Amygdala (tissue), 56 donors: ENCODE measurements at regions not wholly inside any gene's neighbourhood (a gene's known extent, or its start where the extent isn't known, plus 50 kb on each side); places are given as distances from the start of the nearest gene placed in this dataset.

Experiments
- DNase-seq, 56 donors: peaks; one replicate each; lab custom pipeline; 2025; lab: John Stamatoyannopoulos, UW

DNA sequence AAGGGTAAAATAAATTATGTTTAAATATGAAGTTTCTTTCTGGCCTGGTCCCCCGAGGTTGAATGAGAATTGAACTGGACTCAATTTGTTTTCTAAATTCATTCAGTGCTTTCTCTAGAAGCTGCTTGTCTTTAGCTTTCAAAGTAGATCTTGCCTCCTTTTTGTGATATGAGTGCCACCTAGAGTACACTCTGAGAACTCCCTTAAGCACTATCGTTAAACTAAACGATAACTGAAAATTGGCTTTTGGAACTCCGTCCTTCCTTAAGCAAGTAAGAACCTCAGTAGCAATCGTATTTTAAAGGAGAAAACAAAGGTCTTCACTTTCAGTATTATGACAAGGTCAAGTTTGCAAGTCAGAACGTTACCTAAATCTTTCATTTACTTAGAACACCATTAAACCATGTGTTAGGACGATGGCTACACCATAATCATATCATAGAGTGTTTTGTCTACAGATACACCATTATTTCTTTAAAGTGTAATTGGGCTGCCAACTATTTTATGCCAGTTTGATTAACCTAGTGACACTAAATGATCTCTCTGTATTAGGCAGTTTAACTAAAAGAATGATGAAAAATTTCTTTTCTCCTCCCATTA, 364.8 kb downstream of the SNAPC1 start:
- DNase-seq, result peak in 3 of 56 donors; percentile 7 to 59 (median 14)

DNA sequence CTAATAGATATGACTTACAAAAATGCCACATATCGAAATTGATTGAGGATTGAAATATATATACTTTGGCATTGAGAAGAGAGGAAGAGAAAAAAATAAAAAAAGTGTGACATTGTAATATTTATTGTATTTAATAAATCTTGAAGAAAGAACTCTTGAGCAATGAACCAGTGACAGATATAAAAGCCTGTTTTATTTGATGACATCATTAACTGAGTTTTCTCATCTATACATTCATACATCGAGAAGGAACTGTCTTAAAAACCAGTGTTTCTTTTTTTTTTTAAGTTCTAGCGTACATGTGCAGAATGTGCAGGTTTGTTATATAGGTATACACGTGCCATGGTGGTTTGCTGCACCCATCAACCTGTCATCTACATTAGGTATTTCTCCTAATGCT, 368.2 kb downstream of the SNAPC1 start:
- DNase-seq, result no peak

DNA sequence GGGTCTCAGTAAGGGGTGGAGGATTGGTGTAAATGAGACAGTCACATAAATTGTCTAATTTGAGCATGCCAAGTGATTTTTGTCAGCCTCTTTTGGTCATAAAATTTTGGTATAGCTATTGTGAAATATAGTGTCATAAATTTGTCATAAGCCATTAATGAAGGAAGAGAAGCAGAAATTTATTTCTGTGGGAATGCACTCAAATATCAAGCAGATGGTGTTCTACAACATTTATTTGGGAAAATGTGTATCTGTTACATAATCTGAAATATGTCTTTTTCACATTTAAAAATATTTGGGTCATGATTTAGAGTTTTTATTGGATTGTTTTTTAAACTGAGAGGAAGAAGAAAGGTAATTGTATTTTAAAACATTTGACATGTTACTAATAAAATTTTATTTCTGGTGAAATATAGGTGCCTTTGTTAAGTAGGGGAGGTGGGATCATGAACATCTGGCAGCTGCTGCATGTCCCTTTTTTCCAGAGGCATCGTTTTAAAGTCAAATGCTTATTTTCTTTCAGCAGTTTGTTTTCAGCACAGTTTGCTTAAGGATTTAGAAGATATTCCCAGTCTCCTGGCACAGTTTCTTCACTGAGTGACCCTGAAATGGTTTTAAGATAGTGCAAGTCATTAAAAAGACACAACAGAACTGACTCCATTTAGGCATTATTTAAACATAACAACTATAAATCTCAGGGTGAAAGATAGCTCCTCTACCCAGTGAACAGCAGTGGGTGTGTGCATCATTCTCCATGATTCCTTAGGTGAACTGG, 371.7 kb downstream of the SNAPC1 start:
- no peak for DNase-seq

DNA sequence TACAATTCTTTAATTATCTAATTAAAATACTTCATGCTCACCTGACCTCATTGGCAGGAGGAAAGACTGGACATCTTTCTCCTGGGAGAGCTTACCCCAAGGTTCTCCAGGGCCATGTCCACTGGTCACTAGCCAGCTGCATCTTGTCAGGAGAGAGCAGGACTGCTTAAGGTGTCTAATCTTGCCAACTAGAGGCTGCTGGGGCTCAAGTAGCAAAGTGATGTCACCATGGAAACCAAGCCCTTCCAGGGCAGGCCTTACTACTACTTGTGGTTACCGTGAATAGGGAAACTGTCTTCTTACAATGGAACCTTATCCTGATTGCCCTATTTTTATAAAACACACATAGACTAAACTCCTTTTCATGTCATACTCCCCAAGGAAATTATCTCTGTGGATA, 376.4 kb downstream of the SNAPC1 start:
- no peak for DNase-seq

DNA sequence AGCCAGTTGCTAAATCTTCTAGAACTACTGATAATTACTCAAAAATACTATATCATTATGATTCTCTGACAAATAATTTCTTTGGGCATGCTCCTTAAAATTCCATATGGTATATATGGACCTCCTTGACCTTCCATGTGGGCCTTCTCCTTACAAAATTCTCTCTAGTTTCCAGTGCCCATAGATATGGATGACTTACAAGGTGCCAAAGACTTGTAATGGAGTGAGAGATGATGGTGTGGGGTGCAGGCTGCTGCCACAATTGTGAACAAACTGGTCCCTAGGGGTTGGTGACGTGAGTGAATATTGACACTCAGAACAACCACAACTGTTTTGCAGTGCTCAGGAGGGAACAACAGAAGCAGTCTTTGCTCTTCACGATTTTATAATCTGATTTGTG, 378.9 kb downstream of the SNAPC1 start:
- DNase-seq, result no peak

DNA sequence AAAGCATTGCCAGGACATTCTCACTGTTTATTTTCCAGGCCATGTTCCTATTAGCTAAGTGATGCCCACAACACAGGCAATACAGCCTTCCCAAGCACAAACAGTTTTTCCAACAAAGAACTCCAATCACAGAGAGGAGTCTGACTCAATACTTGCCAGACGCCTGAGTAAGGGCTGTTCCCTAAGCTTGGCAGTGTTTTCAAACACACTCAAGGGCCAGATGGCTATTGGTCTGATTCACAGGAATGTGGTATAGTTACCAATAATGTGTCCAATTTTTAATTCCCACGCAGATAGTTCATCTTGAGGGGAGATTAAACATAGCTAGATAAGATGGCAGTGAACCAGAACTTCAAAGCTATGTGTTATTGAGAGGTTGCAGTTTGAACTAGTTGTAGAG, 381.0 kb downstream of the SNAPC1 start:
- peak in 11 of 56 donors; percentile 3 to 33 (median 11) for DNase-seq

DNA sequence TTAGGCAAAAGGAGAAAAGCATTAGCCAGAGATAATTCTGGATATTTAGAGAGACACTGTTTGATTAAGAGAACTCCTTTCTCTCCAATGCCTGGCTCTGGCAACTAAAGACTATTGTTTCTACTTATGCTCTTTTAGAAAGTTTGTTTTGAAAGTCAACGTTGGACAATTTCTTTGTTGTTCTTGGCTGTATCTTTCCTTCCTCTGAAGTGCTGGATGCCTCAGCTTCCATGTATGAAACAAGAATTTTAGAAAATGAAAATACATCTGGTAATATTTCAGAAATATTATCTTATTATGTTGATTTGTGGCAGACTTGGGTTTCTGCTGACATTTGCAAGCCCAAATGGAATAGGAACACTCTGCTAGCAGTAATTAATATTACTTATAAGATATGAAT, 382.6 kb downstream of the SNAPC1 start:
- DNase-seq, result no peak

DNA sequence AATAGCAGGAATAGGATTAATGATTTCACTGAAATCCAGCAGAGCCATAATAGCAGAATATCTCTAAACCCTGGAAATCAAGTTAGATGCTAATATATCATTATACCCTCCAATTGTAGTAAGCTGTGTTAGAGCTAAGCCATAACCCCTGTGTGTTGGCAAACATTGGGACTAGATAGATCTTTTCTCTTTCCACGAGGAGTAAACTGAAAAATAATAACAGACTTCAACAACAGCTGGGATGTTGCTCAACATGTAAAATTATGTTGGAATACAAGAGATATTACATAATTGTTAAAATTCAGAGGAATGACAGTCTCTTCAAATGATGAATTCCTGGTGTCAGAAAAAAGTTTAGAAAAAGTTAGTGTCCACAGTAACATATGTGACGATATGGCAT, 383.8 kb downstream of the SNAPC1 start:
- DNase-seq, result no peak

DNA sequence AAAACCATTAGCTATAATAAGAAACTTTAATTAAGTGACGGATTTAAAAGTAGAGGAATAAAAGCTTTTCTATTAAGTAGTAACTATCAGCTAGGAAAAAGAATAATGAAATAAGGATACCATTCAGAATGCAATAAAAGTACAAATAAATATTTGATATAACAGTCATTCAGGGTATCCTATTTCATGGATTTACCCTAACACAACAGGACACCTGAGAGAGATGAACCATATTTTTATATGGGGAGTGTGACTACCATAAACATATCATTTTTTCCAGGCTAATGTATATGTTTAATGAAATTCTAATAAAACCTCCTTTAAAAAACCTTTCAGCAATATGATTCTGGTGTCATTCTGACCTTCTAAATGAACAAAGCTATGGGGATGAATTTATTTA, 393.8 kb downstream of the SNAPC1 start:
- no peak for DNase-seq

DNA sequence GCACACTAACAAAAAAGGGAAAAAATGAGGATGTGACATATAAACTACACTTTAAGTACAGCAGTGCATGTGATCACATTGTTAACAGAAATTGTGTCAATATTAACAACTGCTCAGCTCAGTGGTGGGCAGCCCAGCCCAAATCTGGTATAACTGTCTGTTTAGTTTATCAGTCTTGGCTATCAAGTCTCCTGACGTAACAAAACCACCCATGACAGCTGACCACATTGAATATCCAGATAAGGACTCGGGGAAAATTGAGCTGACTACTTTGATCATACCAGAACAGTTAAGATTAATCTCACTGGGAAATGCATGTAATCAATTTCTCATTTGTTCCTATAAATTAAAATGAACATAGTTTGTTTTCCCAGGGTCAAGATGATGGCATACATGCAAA, 396.6 kb downstream of the SNAPC1 start:
- no peak for DNase-seq

DNA sequence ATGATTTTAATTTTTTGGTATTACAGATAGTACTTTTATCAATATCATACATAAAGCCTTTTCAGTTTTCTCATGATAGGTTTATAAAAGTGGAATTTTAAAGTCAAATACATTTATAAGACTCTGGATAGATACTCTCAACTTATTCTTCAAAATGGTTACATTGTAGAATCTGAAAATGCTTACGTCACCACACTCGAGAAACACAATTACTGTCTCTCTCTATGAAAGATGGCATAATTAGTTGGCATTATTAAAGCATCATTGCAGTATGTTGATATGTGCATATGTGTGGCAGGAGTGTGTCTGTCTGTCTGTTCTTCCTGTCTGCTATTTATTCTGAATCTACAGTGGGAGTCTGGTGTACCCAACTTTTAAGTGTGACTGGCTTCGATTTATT, 397.1 kb downstream of the SNAPC1 start:
- DNase-seq, result no peak

DNA sequence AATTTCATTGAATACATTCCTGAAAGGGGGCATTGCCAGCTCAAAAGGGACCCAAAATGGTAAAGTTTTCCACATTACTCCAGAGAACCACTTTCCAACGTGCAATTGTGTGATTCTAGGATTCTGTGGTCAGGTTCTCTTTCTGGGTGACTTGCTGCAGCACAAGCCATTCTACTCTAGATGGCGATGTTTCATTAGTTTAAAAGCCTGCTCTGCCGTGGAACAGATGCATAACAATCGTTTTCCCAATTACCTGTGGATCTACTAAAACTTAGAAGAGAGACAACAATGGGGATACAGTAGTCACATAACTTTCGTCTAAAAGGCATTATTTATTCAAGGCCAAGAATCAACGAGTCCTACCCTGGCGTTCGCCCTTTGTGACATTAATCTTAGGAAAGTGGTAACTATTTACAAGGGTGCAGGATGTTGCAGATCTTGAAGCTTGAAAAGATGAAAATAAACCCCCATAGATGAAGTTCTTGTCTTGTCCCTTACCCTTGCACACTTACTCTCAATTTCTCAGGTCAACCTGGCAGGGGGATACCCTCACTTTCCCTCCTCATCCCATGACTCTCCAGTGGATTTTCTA, 400.9 kb downstream of the SNAPC1 start:
- peak in 8 of 56 donors; percentile 1 to 37 (median 11) for DNase-seq

DNA sequence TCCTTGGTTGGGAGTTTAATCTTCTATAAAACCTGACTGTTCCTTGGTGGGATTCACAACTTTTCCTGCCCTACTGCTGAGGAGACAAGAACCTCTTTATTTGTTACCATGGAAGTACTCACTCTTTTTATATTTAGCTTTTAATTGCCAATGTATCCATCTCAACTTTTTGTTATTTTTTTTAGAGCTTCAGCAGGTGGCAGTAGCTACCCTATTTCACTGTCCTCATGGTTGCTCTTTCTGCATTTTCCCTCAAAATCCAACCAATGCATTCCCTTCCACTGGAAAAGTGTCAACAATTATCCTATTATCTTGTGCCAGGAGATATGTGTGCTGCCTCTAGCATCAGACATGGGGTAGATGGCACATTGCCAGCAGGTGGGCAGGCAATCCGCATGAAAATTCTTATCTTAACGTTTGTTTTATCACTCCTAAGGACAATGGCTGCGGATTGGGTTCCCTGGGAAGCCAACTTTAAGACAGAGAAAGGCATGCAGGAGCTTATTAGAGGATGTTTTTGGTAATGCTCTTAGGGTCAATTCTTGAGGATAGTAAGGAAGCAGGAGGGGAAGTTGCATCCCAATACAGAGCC, 406.4 kb downstream of the SNAPC1 start:
- no peak for DNase-seq

DNA sequence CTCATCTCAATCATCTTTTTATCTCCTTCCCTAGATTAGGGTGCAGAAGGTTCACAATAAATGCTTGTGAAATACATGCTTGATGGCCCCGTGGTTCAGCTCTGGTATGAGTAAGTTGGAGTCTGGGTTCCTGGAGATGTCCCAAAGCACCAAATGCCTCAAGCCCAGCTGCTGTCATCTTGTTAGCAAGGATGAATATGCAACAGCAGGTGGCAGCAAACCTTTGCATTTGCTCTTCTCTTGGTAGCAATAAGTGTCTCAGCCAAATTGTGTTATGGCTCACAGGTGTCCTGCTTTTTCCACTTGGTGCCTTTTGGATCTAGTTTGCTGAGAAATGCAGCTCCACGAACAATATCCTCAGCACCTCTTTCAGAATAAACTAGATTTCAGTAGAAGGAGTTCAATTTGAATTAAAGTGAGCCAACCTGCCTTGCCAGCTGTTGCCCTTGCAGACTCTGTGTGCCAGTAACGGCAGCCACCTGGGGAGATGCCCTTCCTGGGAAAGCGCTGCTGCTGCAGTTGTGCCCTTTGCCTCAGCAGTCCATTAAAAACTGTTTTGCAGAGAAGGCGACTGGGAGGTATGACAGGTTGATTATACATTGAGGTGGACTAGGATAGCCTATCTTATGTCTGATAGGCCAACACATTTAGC, 417.3 kb downstream of the SNAPC1 start:
- peak in 32 of 56 donors; percentile 1 to 68 (median 12) for DNase-seq

DNA sequence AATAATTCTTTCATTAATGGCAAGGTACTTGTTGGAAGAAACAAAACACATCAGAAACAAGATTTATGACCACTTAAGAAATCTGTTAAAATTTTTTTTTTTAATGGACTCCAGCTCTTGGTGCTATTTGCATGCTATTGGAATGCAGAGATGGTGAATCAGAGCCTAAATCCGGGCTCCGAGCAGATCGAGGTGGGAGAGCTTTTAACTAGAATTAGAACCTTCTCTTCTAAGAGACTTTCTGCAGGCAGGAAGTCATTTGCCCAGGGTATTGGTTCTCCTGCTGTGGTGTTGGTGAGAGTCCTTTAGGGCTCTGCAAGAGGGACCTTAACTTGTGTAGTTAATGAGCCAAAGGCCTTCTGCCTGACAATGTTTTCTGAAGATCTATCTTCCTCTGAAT, 419.4 kb downstream of the SNAPC1 start:
- DNase-seq, result no peak

DNA sequence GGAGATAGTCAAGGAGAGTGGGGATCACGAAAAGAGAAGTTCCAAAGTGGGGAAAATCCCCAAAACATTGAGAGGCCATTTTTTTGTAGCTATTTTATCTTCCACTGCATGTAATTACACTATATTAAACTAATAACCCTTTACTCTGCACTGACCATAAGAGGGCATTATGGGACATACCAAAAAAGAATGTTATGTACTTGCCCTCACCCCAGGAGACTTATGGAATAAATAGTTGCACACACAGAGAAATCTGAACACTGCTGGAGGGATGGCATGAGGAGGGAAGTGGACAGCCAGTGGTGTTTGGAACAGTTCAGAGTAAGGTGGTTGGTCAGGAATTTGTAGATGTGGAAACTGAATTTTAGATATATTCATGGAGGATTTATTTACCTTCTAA, 422.9 kb downstream of the SNAPC1 start:
- DNase-seq, result no peak

DNA sequence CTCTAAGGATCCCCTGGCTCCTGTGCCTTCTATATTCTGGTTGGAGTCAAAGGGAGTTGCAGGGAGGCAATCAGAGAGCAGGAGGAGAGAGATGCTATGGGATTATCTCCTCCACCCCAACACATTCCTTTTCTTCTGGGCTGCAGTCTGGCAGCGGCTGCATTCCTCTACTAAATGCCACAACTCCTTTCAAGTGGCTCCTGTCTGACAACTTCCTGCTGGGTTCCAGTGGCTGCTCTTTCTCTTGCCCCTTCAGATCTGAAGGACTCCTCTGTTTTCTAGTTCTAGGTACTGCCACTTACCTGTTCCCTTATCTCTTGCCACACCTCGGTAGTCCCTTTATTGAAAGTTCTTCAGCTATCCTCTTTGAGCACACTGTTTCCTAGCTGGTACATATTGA, 425.0 kb downstream of the SNAPC1 start:
- DNase-seq, result no peak

DNA sequence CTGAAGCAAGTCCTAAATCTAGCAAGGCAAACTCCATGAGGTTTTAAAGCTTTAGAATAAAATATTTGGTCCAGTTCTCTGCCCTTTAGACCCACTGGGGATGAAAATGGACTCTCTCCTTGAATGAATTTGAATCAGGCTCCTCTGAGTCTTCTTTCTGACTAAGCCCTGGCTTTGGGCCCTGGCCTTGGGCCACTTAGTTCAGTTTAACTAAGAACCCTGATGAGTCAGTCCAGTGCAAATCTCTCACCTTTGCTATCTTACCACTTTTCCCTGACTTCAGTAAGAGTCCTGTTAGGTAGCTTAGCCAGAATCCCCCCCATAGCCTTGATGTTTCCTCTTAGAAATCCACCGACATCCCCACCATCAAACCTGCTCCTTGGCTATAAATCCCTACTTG, 427.5 kb downstream of the SNAPC1 start:
- DNase-seq, result no peak

DNA sequence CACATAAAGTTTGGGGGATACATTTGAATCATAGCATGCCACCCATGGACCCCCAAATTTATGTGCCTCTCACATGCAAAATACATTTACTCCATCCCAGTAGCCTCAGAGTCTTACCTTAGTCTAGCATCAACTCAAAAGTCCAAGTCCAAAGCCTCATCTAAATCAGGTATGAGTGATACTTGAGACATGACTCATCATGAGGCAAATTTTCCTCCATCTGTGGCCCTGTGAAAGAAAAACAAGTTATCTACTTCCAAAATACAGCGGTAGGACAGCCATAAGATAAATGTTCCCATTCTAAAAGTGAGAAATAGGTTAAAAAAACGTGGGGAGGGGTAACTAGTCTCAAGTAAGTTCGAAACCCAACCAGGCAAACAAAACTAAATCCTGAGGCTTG, 444.2 kb downstream of the SNAPC1 start:
- DNase-seq, result no peak

DNA sequence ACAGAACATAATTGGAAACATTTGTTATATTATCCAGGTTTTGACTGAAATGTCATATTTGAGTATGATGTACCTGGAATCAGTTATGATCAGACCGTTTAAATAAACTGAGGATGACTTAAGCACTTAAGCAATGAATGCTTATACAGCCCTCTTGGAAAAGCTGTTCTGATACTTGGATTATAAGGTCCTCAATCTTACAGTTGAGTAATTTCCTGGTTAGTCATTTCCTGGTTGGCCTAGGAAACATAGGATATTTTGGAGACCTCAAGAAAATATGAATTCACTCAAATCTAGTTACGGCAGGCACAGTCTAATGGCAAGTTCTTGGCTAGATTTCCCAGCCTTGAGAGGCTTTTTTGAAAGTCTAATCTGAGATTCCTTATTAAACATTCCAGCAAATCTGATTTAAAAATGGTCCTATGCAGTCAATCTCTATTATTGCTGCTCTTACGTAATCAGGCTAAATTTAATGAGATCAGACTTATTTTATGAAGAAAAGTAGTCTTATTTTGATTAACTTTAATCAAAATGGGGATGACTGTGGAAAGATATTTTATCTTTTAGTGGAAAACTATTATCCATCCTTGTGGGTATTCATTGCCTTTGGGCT, 447.2 kb downstream of the SNAPC1 start:
- no peak for DNase-seq

DNA sequence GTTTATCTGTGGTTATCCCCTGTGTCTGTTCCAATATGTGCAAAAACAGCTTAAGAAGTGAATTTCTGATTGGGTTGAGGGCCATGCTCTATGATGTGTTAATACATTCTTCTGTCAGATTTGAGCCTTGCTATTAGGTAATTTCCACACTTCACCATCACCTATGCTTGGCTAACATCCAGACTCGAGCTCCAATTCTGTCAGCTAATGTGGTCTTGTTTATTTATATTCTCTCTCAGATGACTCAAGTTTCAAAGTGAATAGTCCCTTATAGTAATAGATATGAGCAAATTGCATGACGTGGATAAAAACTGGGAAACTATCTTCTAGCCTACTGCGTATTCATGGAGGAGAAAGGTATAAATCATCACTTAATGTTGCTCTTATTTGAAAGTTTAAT, 451.3 kb downstream of the SNAPC1 start:
- no peak for DNase-seq
